PC-3 (cell line): ENCODE measurements at regions not wholly inside any gene's neighbourhood (a gene's known extent, or its start where the extent isn't known, plus 50 kb on each side); places are given as distances from the start of the nearest gene placed in this dataset.

Source experiments
- ATAC-seq: fragments of 200-7000 bp; cut with Tn5 transposase; 2 replicates; pipeline ENCODE4 v1.9.1; 2020; ENCODE audit warnings: mild to moderate bottlenecking, moderate library complexity
- BruUV-seq: library from RNA; stranded (reverse); fragments of 400-500 nt; replicated peaks from 2 replicates; lab custom pipeline; 2021; lab: Mats Ljungman, UMichigan
- CTCF ChIA-PET: fragments of 300-600 bp; sonication (Branson Sonifier 250); formaldehyde crosslinking; loops from one replicate; lab custom pipeline; 2022; ENCODE audit warnings: antibody characterized with exemption; lab: Charles Lee
- POLR2A ChIA-PET: fragments of 300-600 bp; sonication (Branson Sonifier 250); formaldehyde crosslinking; loops from one replicate; lab custom pipeline; 2022; ENCODE audit warnings: antibody characterized with exemption; ENCODE audit not compliant: unreplicated experiment; lab: Charles Lee
- DNase-seq: peaks from one replicate; pipeline ENCODE4 v3.0.0-alpha.2; 2015
- H2AFZ ChIP-seq: fragments of 300-600 bp; sonication (generic); 2 replicates; pipeline ENCODE4 v1.6.0; 2016; ENCODE audit warnings: antibody characterized with exemption, low read length
- H3F3A ChIP-seq: fragments of 300-600 bp; sonication (generic); one replicate; pipeline ENCODE4 v1.6.0; 2017; ENCODE audit warnings: antibody characterized with exemption, low read length, control low read depth, mild to moderate bottlenecking; ENCODE audit not compliant: unreplicated experiment
- H3K27ac ChIP-seq: fragments of 300-600 bp; sonication (generic); 2 replicates; pipeline ENCODE4 v1.5.1; 2016; ENCODE audit warnings: mild to moderate bottlenecking, low read length
- H3K27me3 ChIP-seq: fragments of 300-600 bp; sonication (generic); 2 replicates; pipeline ENCODE4 v1.6.1; 2016; ENCODE audit warnings: low read length, mixed read lengths
- H3K36me3 ChIP-seq: fragments of 300-600 bp; sonication (generic); 2 replicates; pipeline ENCODE4 v1.6.1; 2016; ENCODE audit warnings: low read depth, mixed run types, low read length, mixed read lengths
- H3K4me1 ChIP-seq: fragments of 300-600 bp; sonication (generic); 2 replicates; pipeline ENCODE4 v1.5.1; 2016; ENCODE audit warnings: low read length; ENCODE audit not compliant: insufficient read depth
- H3K4me2 ChIP-seq: fragments of 300-600 bp; sonication (generic); 2 replicates; pipeline ENCODE4 v1.6.0; 2016; ENCODE audit warnings: low read length
- H3K4me3 ChIP-seq: fragments of 300-600 bp; sonication (generic); 2 replicates; pipeline ENCODE4 v1.5.1; 2016; ENCODE audit warnings: mild to moderate bottlenecking, low read length, mixed read lengths
- H3K79me2 ChIP-seq: fragments of 300-600 bp; sonication (generic); 2 replicates; pipeline ENCODE4 v1.6.1; 2017; ENCODE audit warnings: low read length, mixed read lengths
- H3K9ac ChIP-seq: fragments of 300-600 bp; sonication (generic); 2 replicates; pipeline ENCODE4 v1.6.0; 2016; ENCODE audit warnings: mild to moderate bottlenecking, low read length
- H3K9me2 ChIP-seq: fragments of 300-600 bp; sonication (generic); replicated peaks from 2 replicates; pipeline ENCODE4 v1.6.1; 2016; ENCODE audit warnings: mixed run types, low read length, mixed read lengths
- H3K9me3 ChIP-seq: fragments of 300-600 bp; sonication (generic); 2 replicates; pipeline ENCODE4 v1.6.1; 2016; ENCODE audit warnings: low read length, mixed read lengths
- H4K20me1 ChIP-seq: fragments of 300-600 bp; sonication (generic); 2 replicates; pipeline ENCODE4 v1.6.1; 2016; ENCODE audit warnings: low read length, mixed read lengths
- CTCF ChIP-seq: fragments of 300-600 bp; sonication (generic); conservative IDR thresholded peaks from 2 replicates; pipeline ENCODE4 v1.5.1; 2017; ENCODE audit warnings: antibody characterized with exemption, low read depth, mild to moderate bottlenecking, low read length
- EZH2 ChIP-seq: fragments of 300-600 bp; sonication (generic); IDR thresholded peaks from one replicate; pipeline ENCODE4 v1.6.1; 2017; ENCODE audit warnings: antibody characterized with exemption, mild to moderate bottlenecking, low read length; ENCODE audit not compliant: unreplicated experiment
- EZH2phosphoT487 ChIP-seq: fragments of 300-600 bp; sonication (generic); IDR thresholded peaks from 2 replicates; pipeline ENCODE4 v1.6.1; 2018; ENCODE audit warnings: mild to moderate bottlenecking, antibody characterized with exemption, low read length, borderline replicate concordance
- intact Hi-C: fragments of 100-400 bp; cut with micrococcal nuclease; formaldehyde crosslinking; loops from 2 replicates; pipeline ENCODE4 v1.9.0; 2023

GRCh38 chr1:182122913-182123260 lies 61.4 kb upstream of the ZNF648 start:
- H3K36me3 ChIP-seq: no peaks in the 10 kb centered on the region
- H3K9ac ChIP-seq: no peak overlapping the region
- H4K20me1 ChIP-seq: no peaks in the 10 kb centered on the region
- ChIA-PET POLR2A (no interaction called here), CTCF (no interaction called here)
- intact Hi-C loops: no loop called here
- H3K9me2 ChIP-seq: no peaks in the 10 kb centered on the region
- no peaks in the 10 kb centered on the region for H3K27me3 ChIP-seq
- H3F3A ChIP-seq: no peaks in the 10 kb centered on the region
- BruUV-seq: no TSS peak
- no peak for DNase-seq
- no peaks in the 10 kb centered on the region for H3K9me3 ChIP-seq
- H3K4me3 ChIP-seq: no peak overlapping the region
- H3K79me2 ChIP-seq: no peaks in the 10 kb centered on the region
- ATAC-seq: no peak
- no peak overlapping the region for H3K4me2 ChIP-seq
- H3K27ac ChIP-seq: no peak overlapping the region
- TF ChIP-seq EZH2phosphoT487 (no peak), EZH2 (no peak), CTCF (no peak)
- H2AFZ ChIP-seq: no peak overlapping the region
- H3K4me1 ChIP-seq: peaks cover 37% of the 10 kb centered on the region

GRCh38 chr1:182122256-182122912 lies 60.9 kb upstream of the ZNF648 start:
- no peaks in the 10 kb centered on the region for H3K79me2 ChIP-seq
- no TSS peak for BruUV-seq
- DNase-seq (peak; percentile 32), ATAC-seq (no peak)
- no peaks in the 10 kb centered on the region for H3K27me3 ChIP-seq
- H3K9me2 ChIP-seq: no peaks in the 10 kb centered on the region
- no peak overlapping the region for H3K4me2 ChIP-seq
- H3F3A ChIP-seq: no peaks in the 10 kb centered on the region
- H3K36me3 ChIP-seq: no peaks in the 10 kb centered on the region
- ChIA-PET POLR2A (no interaction called here), CTCF (no interaction called here)
- H3K4me1 ChIP-seq: peaks cover 37% of the 10 kb centered on the region
- no peak overlapping the region for H3K9ac ChIP-seq
- no peak overlapping the region for H2AFZ ChIP-seq
- H3K4me3 ChIP-seq: no peak overlapping the region
- no peak overlapping the region for H3K27ac ChIP-seq
- no peak for TF ChIP-seq EZH2
- TF ChIP-seq CTCF: no peak
- TF ChIP-seq EZH2phosphoT487: no peak
- H4K20me1 ChIP-seq: no peaks in the 10 kb centered on the region
- H3K9me3 ChIP-seq: no peaks in the 10 kb centered on the region
- intact Hi-C loops: no loop called here

- ATAC-seq (no peak), DNase-seq (no peak)
- no peak overlapping the region for H2AFZ ChIP-seq
- H3K79me2 ChIP-seq: no peaks in the 10 kb centered on the region
- H3F3A ChIP-seq: no peaks in the 10 kb centered on the region
- H3K4me3 ChIP-seq: no peak overlapping the region
- no peaks in the 10 kb centered on the region for H4K20me1 ChIP-seq
- intact Hi-C loops: loop anchor here (2.0 kb wide), 1 partner anchor 37 kb away; no protein-coding TSS in a partner anchor
- no TSS peak for BruUV-seq
- no peak overlapping the region for H3K27ac ChIP-seq
- no peak overlapping the region for H3K4me2 ChIP-seq
- no peaks in the 10 kb centered on the region for H3K9me2 ChIP-seq
- H3K9ac ChIP-seq: no peak overlapping the region
- H3K36me3 ChIP-seq: no peaks in the 10 kb centered on the region
- H3K27me3 ChIP-seq: no peaks in the 10 kb centered on the region
- TF ChIP-seq EZH2 (no peak), EZH2phosphoT487 (no peak), CTCF (no peak)
- CTCF ChIA-PET: no interaction called here
- POLR2A ChIA-PET: no interaction called here
- H3K9me3 ChIP-seq: no peaks in the 10 kb centered on the region
- H3K4me1 ChIP-seq: peaks cover 37% of the 10 kb centered on the region
These were observed 60.3 kb upstream of the ZNF648 start for GRCh38 chr1:182121787-182122186.
